Panc1 (cell line): ENCODE measurements at regions not wholly inside any gene's neighbourhood (a gene's known extent, or its start where the extent isn't known, plus 50 kb on each side); places are given as distances from the start of the nearest gene placed in this dataset.

Experiments used
- ATAC-seq: fragments of 200-7000 bp; cut with Tn5 transposase; 2 replicates; pipeline ENCODE4 v1.9.1; 2020; ENCODE audit warnings: mild to moderate bottlenecking, moderate library complexity
- BruUV-seq: library from RNA; stranded (reverse); fragments of 400-500 nt; replicated peaks from 2 replicates; lab custom pipeline; 2021; lab: Mats Ljungman, UMichigan
- CTCF ChIA-PET: fragments of 300-600 bp; sonication (Branson Sonifier 250); formaldehyde crosslinking; loops from one replicate; lab custom pipeline; 2022; ENCODE audit warnings: antibody characterized with exemption; lab: Charles Lee
- POLR2A ChIA-PET: fragments of 300-600 bp; sonication (Branson Sonifier 250); formaldehyde crosslinking; loops from one replicate; lab custom pipeline; 2022; ENCODE audit warnings: antibody characterized with exemption; lab: Charles Lee
- DNase-seq: peaks from one replicate; pipeline ENCODE4 v3.0.0-alpha.2; 2010; ENCODE audit warnings: low read depth, low spot score
- H3K27ac ChIP-seq: 2 replicates; pipeline ENCODE4 v1.5.1; 2011; ENCODE audit warnings: mild to moderate bottlenecking, low read length, inconsistent platforms
- H3K27me3 ChIP-seq: fragments of 200-500 bp; sonication (Bioruptor generic); 2 replicates; pipeline ENCODE4 v1.6.0; 2014; ENCODE audit warnings: low read length, inconsistent platforms; ENCODE audit not compliant: control insufficient read depth, insufficient read depth
- H3K36me3 ChIP-seq: fragments of 200-500 bp; sonication (Bioruptor generic); 2 replicates; pipeline ENCODE4 v1.5.1; 2014; ENCODE audit warnings: inconsistent platforms, mild to moderate bottlenecking, low read length, moderate library complexity; ENCODE audit not compliant: control insufficient read depth, insufficient read depth
- H3K4me1 ChIP-seq: 2 replicates; pipeline ENCODE4 v1.5.1; 2011; ENCODE audit warnings: inconsistent platforms, mild to moderate bottlenecking, low read length, moderate library complexity; ENCODE audit not compliant: control insufficient read depth, insufficient read depth
- H3K4me3 ChIP-seq, 2 experiments: 2 replicates each; pipeline ENCODE4 v1.5.1; 2011 to 2012; ENCODE audit warnings: low read depth in 2 of 2, low read length in 2 of 2, mild to moderate bottlenecking in 2 of 2, inconsistent platforms in 1 of 2, moderate library complexity in 1 of 2
- H3K9me3 ChIP-seq: fragments of 200-500 bp; sonication (Bioruptor generic); 2 replicates; pipeline ENCODE4 v1.5.1; 2014; ENCODE audit warnings: low read depth, mild to moderate bottlenecking, inconsistent platforms, low read length, moderate library complexity; ENCODE audit not compliant: control insufficient read depth, insufficient read depth
- POLR2AphosphoS5 ChIP-seq: IDR thresholded peaks from 2 replicates; pipeline ENCODE4 v1.6.1; 2012; ENCODE audit warnings: mild to moderate bottlenecking, low read depth, low read length, moderate library complexity
- SIN3A ChIP-seq: IDR thresholded peaks from 2 replicates; pipeline ENCODE4 v1.6.1; 2012; ENCODE audit warnings: low read depth, mild to moderate bottlenecking, low read length, moderate library complexity, borderline replicate concordance; ENCODE audit not compliant: insufficient read depth
- TCF7L2 ChIP-seq: IDR thresholded peaks from 2 replicates; pipeline ENCODE4 v1.6.1; 2011; ENCODE audit warnings: mild to moderate bottlenecking, low read depth, low read length, inconsistent platforms
- in situ Hi-C: cut with HindIII; loops from 2 replicates; pipeline ENCODE4 v1.10.0; 2016; ENCODE audit warnings: low sequenced_read_pairs, low pct_unique_long_range_greater_than_20kb
- intact Hi-C: fragments of 100-400 bp; cut with micrococcal nuclease; formaldehyde crosslinking; loops from one replicate; pipeline ENCODE4 v1.10.0; 2022; ENCODE audit not compliant: unreplicated experiment
- TF ChIP-seq, protein P1 (sequence below): fragments of 450-650 bp; IDR thresholded peaks from 2 replicates; pipeline ENCODE4 v1.5.1; 2017; ENCODE audit warnings: mild to moderate bottlenecking
- TF ChIP-seq, protein P2 (sequence below), 2 experiments: IDR thresholded peaks; 2 replicates each; pipeline ENCODE4 v1.6.1; 2011 to 2012; ENCODE audit warnings: low read depth in 2 of 2, control low read depth in 1 of 2, low read length in 1 of 2, mild to moderate bottlenecking in 1 of 2, moderate library complexity in 1 of 2; ENCODE audit not compliant: insufficient read depth in 1 of 2

DNA sequence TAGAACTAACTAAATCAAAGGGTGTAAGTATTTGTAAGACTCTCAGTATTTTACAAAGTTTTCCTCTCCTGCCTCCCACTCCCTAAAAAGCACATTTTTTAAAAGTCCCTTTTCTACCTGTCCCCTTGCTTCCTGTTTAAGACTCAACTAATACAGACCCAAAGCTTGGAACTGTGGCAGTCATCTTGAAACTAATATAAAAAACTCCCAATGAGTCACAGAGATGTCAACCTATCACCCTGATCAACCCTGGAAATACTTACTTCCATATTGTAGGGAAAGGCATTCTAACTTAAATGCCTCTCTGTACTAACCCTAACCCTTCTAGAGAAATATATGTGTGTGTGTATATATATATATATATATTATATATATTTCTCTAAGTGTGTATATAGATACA is 184.8 kb downstream of the SPTSSA start:
- BruUV-seq: no TSS peak

DNA sequence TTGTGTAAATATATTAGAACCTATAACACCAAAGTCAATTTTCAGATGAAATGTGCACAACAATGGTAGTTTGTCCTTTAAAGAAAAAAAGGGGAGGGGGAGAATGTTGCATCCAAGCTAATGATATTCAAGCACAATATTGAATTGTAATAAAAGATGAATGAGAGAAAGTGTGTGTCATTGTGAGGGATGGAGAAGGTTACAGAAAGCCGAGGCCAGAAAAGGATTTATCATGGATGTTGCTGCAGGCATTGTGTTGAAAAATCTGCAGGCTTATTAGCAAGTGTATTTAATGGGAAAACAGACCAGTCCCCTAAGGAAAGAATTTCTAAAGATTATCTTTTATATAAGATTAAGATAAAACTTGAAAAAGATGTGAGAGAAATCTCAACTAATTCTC is 186.5 kb downstream of the SPTSSA start:
- H3K9me3 ChIP-seq: no peaks in the 10 kb centered on the region
- no peak for TF ChIP-seq SIN3A
- TF ChIP-seq, protein P1, sequence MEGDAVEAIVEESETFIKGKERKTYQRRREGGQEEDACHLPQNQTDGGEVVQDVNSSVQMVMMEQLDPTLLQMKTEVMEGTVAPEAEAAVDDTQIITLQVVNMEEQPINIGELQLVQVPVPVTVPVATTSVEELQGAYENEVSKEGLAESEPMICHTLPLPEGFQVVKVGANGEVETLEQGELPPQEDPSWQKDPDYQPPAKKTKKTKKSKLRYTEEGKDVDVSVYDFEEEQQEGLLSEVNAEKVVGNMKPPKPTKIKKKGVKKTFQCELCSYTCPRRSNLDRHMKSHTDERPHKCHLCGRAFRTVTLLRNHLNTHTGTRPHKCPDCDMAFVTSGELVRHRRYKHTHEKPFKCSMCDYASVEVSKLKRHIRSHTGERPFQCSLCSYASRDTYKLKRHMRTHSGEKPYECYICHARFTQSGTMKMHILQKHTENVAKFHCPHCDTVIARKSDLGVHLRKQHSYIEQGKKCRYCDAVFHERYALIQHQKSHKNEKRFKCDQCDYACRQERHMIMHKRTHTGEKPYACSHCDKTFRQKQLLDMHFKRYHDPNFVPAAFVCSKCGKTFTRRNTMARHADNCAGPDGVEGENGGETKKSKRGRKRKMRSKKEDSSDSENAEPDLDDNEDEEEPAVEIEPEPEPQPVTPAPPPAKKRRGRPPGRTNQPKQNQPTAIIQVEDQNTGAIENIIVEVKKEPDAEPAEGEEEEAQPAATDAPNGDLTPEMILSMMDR: no peak
- TF ChIP-seq POLR2AphosphoS5: no peak
- no peak for TF ChIP-seq TCF7L2
- TF ChIP-seq, protein P2, sequence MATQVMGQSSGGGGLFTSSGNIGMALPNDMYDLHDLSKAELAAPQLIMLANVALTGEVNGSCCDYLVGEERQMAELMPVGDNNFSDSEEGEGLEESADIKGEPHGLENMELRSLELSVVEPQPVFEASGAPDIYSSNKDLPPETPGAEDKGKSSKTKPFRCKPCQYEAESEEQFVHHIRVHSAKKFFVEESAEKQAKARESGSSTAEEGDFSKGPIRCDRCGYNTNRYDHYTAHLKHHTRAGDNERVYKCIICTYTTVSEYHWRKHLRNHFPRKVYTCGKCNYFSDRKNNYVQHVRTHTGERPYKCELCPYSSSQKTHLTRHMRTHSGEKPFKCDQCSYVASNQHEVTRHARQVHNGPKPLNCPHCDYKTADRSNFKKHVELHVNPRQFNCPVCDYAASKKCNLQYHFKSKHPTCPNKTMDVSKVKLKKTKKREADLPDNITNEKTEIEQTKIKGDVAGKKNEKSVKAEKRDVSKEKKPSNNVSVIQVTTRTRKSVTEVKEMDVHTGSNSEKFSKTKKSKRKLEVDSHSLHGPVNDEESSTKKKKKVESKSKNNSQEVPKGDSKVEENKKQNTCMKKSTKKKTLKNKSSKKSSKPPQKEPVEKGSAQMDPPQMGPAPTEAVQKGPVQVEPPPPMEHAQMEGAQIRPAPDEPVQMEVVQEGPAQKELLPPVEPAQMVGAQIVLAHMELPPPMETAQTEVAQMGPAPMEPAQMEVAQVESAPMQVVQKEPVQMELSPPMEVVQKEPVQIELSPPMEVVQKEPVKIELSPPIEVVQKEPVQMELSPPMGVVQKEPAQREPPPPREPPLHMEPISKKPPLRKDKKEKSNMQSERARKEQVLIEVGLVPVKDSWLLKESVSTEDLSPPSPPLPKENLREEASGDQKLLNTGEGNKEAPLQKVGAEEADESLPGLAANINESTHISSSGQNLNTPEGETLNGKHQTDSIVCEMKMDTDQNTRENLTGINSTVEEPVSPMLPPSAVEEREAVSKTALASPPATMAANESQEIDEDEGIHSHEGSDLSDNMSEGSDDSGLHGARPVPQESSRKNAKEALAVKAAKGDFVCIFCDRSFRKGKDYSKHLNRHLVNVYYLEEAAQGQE (IDR thresholded peaks at IDR 0.05; ENCODE audit: insufficient read depth in 1 of 2, low read depth in 2 of 2, low read length in 1 of 2): no peak
- ATAC-seq (no peak), DNase-seq (no peak)
- H3K4me1 ChIP-seq: no peaks in the 10 kb centered on the region
- ChIA-PET POLR2A (no interaction called here), CTCF (no interaction called here)
- BruUV-seq: no TSS peak
- no peak overlapping the region for H3K4me3 ChIP-seq
- H3K36me3 ChIP-seq: no peaks in the 10 kb centered on the region
- in situ Hi-C loops: no loop called here
- no peak overlapping the region for H3K27ac ChIP-seq
- H3K27me3 ChIP-seq: no peaks in the 10 kb centered on the region
- intact Hi-C loops: no loop called here

More for the DNA sequence above, 184.8 kb downstream of the SPTSSA start:
- ATAC-seq (no peak), DNase-seq (no peak)
- Histone ChIP-seq H3K27ac (no peak overlapping the region), H3K9me3 (no peaks in the 10 kb centered on the region), H3K4me3 (no peak overlapping the region), H3K27me3 (no peaks in the 10 kb centered on the region), H3K36me3 (no peaks in the 10 kb centered on the region), H3K4me1 (no peaks in the 10 kb centered on the region)
- TF ChIP-seq, protein P1: no peak
- TF ChIP-seq, protein P2 (IDR thresholded peaks at IDR 0.05; ENCODE audit: insufficient read depth in 1 of 2, low read depth in 2 of 2, low read length in 1 of 2): no peak
- TF ChIP-seq POLR2AphosphoS5 (no peak), TCF7L2 (no peak), SIN3A (no peak)
- in situ Hi-C loops (no loop called here), intact Hi-C loops (no loop called here)
- POLR2A ChIA-PET: interaction anchor here (0.6 kb wide), 1 partner anchor 594 kb away, joined by 18 read pairs; no protein-coding TSS in a partner anchor
- CTCF ChIA-PET: no interaction called here
